ENCODE measurements at regions not wholly inside any gene's neighbourhood (a gene's known extent, or its start where the extent isn't known, plus 50 kb on each side); places are given as distances from the start of the nearest gene placed in this dataset.

DNA sequence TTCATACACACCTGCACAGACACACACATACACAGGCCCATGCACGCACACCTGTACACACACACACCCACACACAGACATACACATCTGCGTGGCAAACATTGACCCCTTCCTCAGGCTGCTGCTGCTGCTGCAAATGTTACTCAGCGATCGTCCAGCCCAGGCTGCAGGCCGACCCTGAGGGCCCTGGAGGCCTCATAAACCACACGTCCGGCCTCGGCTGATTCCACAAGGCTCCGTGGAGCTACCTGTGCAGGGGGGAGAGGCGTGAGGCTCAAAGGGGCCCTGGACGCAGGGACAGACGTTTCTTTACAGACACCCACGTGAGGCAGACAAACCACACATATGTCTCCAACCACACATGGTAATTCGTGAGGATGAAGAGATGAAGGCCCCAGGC is 53.9 kb upstream of the PPP2R3B start:
- Histone ChIP-seq H4K20me1 (ENCODE audit: insufficient read depth, low read length) (no peaks in the 10 kb centered on the region), H3K36me3 (ENCODE audit: insufficient read depth, low read length) (no peaks in the 10 kb centered on the region), H3K79me2 (ENCODE audit: insufficient read depth, low read length) (no peaks in the 10 kb centered on the region), H3K4me2 (ENCODE audit: insufficient read depth, low read length) (no peak overlapping the region), H3K4me1 (ENCODE audit: insufficient read depth, low read length) (no peaks in the 10 kb centered on the region), H2AFZ (ENCODE audit: low read depth, low read length) (no peak overlapping the region), H3K9me3 (ENCODE audit: insufficient read depth, low read length, severe bottlenecking) (no peaks in the 10 kb centered on the region), H3K4me3 (ENCODE audit: low read depth in 1 of 2, low read length in 2 of 2) (no peak overlapping the region), H3K27ac (ENCODE audit: low read length) (no peak overlapping the region), H3K9ac (ENCODE audit: low read depth, low read length) (no peak overlapping the region), H3K27me3 (ENCODE audit: insufficient read depth, low read length, poor library complexity) (no peaks in the 10 kb centered on the region)
- DNase-seq (no peak), ATAC-seq (ENCODE audit: insufficient read depth, low read depth) (no peak)
- TF ChIP-seq, protein P1, sequence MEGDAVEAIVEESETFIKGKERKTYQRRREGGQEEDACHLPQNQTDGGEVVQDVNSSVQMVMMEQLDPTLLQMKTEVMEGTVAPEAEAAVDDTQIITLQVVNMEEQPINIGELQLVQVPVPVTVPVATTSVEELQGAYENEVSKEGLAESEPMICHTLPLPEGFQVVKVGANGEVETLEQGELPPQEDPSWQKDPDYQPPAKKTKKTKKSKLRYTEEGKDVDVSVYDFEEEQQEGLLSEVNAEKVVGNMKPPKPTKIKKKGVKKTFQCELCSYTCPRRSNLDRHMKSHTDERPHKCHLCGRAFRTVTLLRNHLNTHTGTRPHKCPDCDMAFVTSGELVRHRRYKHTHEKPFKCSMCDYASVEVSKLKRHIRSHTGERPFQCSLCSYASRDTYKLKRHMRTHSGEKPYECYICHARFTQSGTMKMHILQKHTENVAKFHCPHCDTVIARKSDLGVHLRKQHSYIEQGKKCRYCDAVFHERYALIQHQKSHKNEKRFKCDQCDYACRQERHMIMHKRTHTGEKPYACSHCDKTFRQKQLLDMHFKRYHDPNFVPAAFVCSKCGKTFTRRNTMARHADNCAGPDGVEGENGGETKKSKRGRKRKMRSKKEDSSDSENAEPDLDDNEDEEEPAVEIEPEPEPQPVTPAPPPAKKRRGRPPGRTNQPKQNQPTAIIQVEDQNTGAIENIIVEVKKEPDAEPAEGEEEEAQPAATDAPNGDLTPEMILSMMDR (IDR thresholded peaks at IDR 0.05; ENCODE audit: borderline replicate concordance, extremely low read depth, low read length, poor library complexity, severe bottlenecking) = no peak
- no peak for TF ChIP-seq EZH2 (IDR thresholded peaks at IDR 0.05; ENCODE audit: borderline replicate concordance, low read depth, low read length, severe bottlenecking)

DNA sequence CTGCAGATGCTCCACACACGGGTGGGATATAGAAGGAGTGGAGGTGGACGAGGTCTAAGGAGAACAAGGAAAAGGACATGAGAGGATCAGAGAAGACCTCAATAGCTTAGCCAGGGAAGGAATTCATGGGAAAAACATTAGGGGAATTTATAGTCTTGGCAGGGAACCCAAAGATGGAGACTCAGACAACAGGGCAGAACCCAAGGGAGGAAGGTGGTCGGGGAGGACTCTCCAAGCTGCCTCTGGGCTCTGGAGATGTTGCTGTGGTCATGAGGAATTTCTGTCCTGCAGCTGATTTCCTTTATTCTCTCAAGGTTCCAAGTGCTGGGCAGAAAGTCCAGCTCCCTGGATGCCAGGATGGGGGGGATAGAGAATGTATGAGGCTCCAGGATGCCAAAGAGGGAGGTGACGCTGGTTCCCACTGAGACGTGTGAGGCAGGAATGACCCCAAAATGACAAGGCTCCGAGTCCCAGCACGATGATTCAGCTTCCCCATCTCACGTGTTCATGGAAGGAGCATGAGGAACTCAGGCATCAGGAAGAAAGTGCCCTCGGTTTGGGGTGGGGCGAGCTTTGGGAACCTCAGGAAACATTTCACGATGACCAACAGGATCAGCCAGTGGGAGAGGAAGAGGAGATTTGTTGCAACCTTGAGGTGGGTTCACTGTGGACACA is 57.0 kb upstream of the PPP2R3B start:
- Histone ChIP-seq H3K36me3 (ENCODE audit: insufficient read depth, low read length) (no peaks in the 10 kb centered on the region), H3K27me3 (ENCODE audit: insufficient read depth, low read length, poor library complexity) (no peaks in the 10 kb centered on the region), H2AFZ (ENCODE audit: low read depth, low read length) (no peak overlapping the region), H3K9me3 (ENCODE audit: insufficient read depth, low read length, severe bottlenecking) (no peaks in the 10 kb centered on the region), H3K79me2 (ENCODE audit: insufficient read depth, low read length) (no peaks in the 10 kb centered on the region), H3K4me3 (ENCODE audit: low read depth in 1 of 2, low read length in 2 of 2) (no peak overlapping the region), H3K27ac (ENCODE audit: low read length) (no peak overlapping the region), H3K4me1 (ENCODE audit: insufficient read depth, low read length) (no peaks in the 10 kb centered on the region), H4K20me1 (ENCODE audit: insufficient read depth, low read length) (no peaks in the 10 kb centered on the region), H3K4me2 (ENCODE audit: insufficient read depth, low read length) (no peak overlapping the region), H3K9ac (ENCODE audit: low read depth, low read length) (no peak overlapping the region)
- DNase-seq (no peak), ATAC-seq (ENCODE audit: insufficient read depth, low read depth) (no peak)
- TF ChIP-seq EZH2 (IDR thresholded peaks at IDR 0.05; ENCODE audit: borderline replicate concordance, low read depth, low read length, severe bottlenecking) = no peak
- TF ChIP-seq, protein P1 (IDR thresholded peaks at IDR 0.05; ENCODE audit: borderline replicate concordance, extremely low read depth, low read length, poor library complexity, severe bottlenecking) = no peak

DNA sequence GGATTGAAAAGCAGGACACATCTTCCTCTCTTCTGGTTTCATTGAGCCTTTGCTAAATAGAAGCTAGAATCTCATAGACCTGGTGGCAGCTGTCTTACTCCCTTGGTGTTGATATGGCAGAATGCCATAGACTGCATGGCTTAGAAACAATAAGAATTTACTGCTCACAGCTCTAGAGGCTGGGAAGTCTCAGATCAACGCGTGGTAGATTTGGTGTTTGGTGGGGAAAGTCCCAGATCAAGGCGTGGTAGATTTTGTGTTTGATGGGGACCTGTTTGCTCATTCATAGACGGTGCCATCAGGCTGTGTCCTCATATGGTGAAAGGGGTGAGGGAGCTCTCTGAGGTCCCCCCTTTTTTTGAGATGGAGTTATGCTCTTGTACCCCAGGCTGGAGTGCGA is 57.6 kb upstream of the PPP2R3B start:
- no peaks in the 10 kb centered on the region for H3K27me3 ChIP-seq (ENCODE audit: insufficient read depth, low read length, poor library complexity)
- TF ChIP-seq EZH2 (IDR thresholded peaks at IDR 0.05; ENCODE audit: borderline replicate concordance, low read depth, low read length, severe bottlenecking) = no peak
- TF ChIP-seq, protein P1 (IDR thresholded peaks at IDR 0.05; ENCODE audit: borderline replicate concordance, extremely low read depth, low read length, poor library complexity, severe bottlenecking) = no peak
- no peak overlapping the region for H3K27ac ChIP-seq (ENCODE audit: low read length)
- no peaks in the 10 kb centered on the region for H3K4me1 ChIP-seq (ENCODE audit: insufficient read depth, low read length)
- ATAC-seq (ENCODE audit: insufficient read depth, low read depth) (no peak), DNase-seq (no peak)
- no peaks in the 10 kb centered on the region for H3K9me3 ChIP-seq (ENCODE audit: insufficient read depth, low read length, severe bottlenecking)
- no peak overlapping the region for H3K9ac ChIP-seq (ENCODE audit: low read depth, low read length)
- no peak overlapping the region for H2AFZ ChIP-seq (ENCODE audit: low read depth, low read length)
- H3K4me3 ChIP-seq (ENCODE audit: low read depth in 1 of 2, low read length in 2 of 2) = no peak overlapping the region
- no peaks in the 10 kb centered on the region for H3K79me2 ChIP-seq (ENCODE audit: insufficient read depth, low read length)
- H3K36me3 ChIP-seq (ENCODE audit: insufficient read depth, low read length) = no peaks in the 10 kb centered on the region
- H3K4me2 ChIP-seq (ENCODE audit: insufficient read depth, low read length) = no peak overlapping the region
- no peaks in the 10 kb centered on the region for H4K20me1 ChIP-seq (ENCODE audit: insufficient read depth, low read length)
